HCT116 (cell line): ENCODE measurements at regions not wholly inside any gene's neighbourhood (a gene's known extent, or its start where the extent isn't known, plus 50 kb on each side); places are given as distances from the start of the nearest gene placed in this dataset.

Source experiments
- ATAC-seq: fragments of 200-7000 bp; cut with Tn5 transposase; 2 replicates; pipeline ENCODE4 v1.9.1; 2020; ENCODE audit warnings: mild to moderate bottlenecking, moderate library complexity
- BruUV-seq: library from RNA; stranded (reverse); fragments of 400-500 nt; replicated peaks from 2 replicates; lab custom pipeline; 2021; lab: Mats Ljungman, UMichigan
- CTCF ChIA-PET: fragments of 300-600 bp; sonication (Branson Sonifier 250); formaldehyde crosslinking; loops from one replicate; lab custom pipeline; 2021; ENCODE audit warnings: antibody characterized with exemption; lab: Charles Lee
- POLR2A ChIA-PET: fragments of 300-600, 350-600 bp; sonication (Branson Sonifier 250); formaldehyde crosslinking; loops from one replicate; lab custom pipeline; 2021; ENCODE audit warnings: antibody characterized with exemption; lab: Charles Lee
- RAD21 ChIA-PET, 2 experiments: fragments of 300-600 bp; sonication (Branson Sonifier 250); formaldehyde crosslinking; loops; one replicate each; lab custom pipeline; 2023; ENCODE audit warnings: low total read pairs in 2 of 2; ENCODE audit not compliant: uncharacterized antibody in 2 of 2, unreplicated experiment in 2 of 2, low non-redundant PET in 1 of 2; lab: Charles Lee
- DNase-seq: peaks from one replicate; pipeline ENCODE4 v3.0.0-alpha.2; 2010; ENCODE audit warnings: low read depth, low spot score
- H2AFZ ChIP-seq: fragments of 200-600 bp; shearing (Covaris generic), sonication (generic); 2 replicates; pipeline ENCODE4 v1.6.1; 2017; ENCODE audit warnings: low read depth, mixed run types, mixed read lengths, antibody characterized with exemption, low read length; ENCODE audit not compliant: poor library complexity, severe bottlenecking
- H3K27ac ChIP-seq: 2 replicates; pipeline ENCODE4 v1.5.1; 2012; ENCODE audit warnings: low read depth, low read length
- H3K27me3 ChIP-seq: fragments of 200-600 bp; sonication (generic); 2 replicates; pipeline ENCODE4 v1.6.1; 2016; ENCODE audit warnings: mixed run types, low read length, mixed read lengths; ENCODE audit not compliant: insufficient read depth
- H3K36me3 ChIP-seq, 2 experiments: fragments of 200-500 bp in 1 of 2; fragments of 200-600 bp in 1 of 2; sonication (Bioruptor generic) in 1 of 2; sonication (generic) in 1 of 2; 2 replicates each; pipeline versions ENCODE4 v1.5.1 to v1.6.1; 2014 to 2016; ENCODE audit warnings: low read length in 2 of 2, inconsistent platforms in 1 of 2, mixed read lengths in 1 of 2, mixed run types in 1 of 2; ENCODE audit not compliant: insufficient read depth in 2 of 2, control insufficient read depth in 1 of 2
- H3K4me1 ChIP-seq, 2 experiments: fragments of 200-600 bp in 1 of 2; sonication (generic) in 1 of 2; 2 replicates each; pipeline versions ENCODE4 v1.5.1 to v1.6.1; 2012 to 2017; ENCODE audit warnings: low read length in 2 of 2, inconsistent platforms in 1 of 2, mild to moderate bottlenecking in 1 of 2, mixed read lengths in 1 of 2, mixed run types in 1 of 2, moderate library complexity in 1 of 2; ENCODE audit not compliant: insufficient read depth in 2 of 2, control insufficient read depth in 1 of 2
- H3K4me2 ChIP-seq: fragments of 200-600 bp; sonication (generic); 2 replicates; pipeline ENCODE4 v1.6.1; 2017; ENCODE audit warnings: mixed run types, low read length, mixed read lengths
- H3K4me3 ChIP-seq, 2 experiments: fragments of 200-600 bp in 1 of 2; sonication (generic) in 1 of 2; replicated peaks in 1 of 2; 2 replicates each; pipeline ENCODE4 v1.5.1; 2011 to 2016; ENCODE audit warnings: low read length in 2 of 2, control low read depth in 1 of 2, low read depth in 1 of 2, mild to moderate bottlenecking in 1 of 2, mixed read lengths in 1 of 2, mixed run types in 1 of 2
- H3K79me2 ChIP-seq: fragments of 200-600 bp; sonication (generic); 2 replicates; pipeline ENCODE4 v1.6.1; 2017; ENCODE audit warnings: mild to moderate bottlenecking, mixed run types, low read length, moderate library complexity, mixed read lengths; ENCODE audit not compliant: insufficient read depth
- H3K9ac ChIP-seq: fragments of 200-600 bp; sonication (generic); 2 replicates; pipeline ENCODE4 v1.6.1; 2016; ENCODE audit warnings: low read length, mixed read lengths
- H3K9me2 ChIP-seq: fragments of 200-600 bp; sonication (generic), shearing (Covaris generic); 2 replicates; pipeline ENCODE4 v1.6.1; 2017; ENCODE audit warnings: mixed run types, mild to moderate bottlenecking, moderate library complexity; ENCODE audit not compliant: insufficient read depth
- H3K9me3 ChIP-seq, 2 experiments: fragments of 200-500 bp in 1 of 2; fragments of 200-600 bp in 1 of 2; sonication (Bioruptor generic) in 1 of 2; sonication (generic) in 1 of 2; 2 replicates each; pipeline ENCODE4 v1.6.1; 2014 to 2017; ENCODE audit warnings: low read length in 2 of 2, mixed read lengths in 2 of 2, inconsistent platforms in 1 of 2, low read depth in 1 of 2, mild to moderate bottlenecking in 1 of 2, mixed run types in 1 of 2, moderate library complexity in 1 of 2; ENCODE audit not compliant: control insufficient read depth in 1 of 2, insufficient read depth in 1 of 2
- H4K20me1 ChIP-seq: fragments of 200-600 bp; sonication (generic), shearing (Covaris generic); 2 replicates; pipeline ENCODE4 v1.6.1; 2017; ENCODE audit warnings: mixed run types, mild to moderate bottlenecking, moderate library complexity; ENCODE audit not compliant: insufficient read depth
- ATF3 ChIP-seq: IDR thresholded peaks from 2 replicates; pipeline ENCODE4 v1.6.1; 2012
- CBX3 ChIP-seq: IDR thresholded peaks from 2 replicates; pipeline ENCODE4 v1.6.1; 2012; ENCODE audit warnings: low read depth
- CEBPB ChIP-seq: IDR thresholded peaks from 2 replicates; pipeline ENCODE4 v1.6.1; 2012; ENCODE audit warnings: low read depth
- EZH2phosphoT487 ChIP-seq: fragments of 200-600 bp; IDR thresholded peaks from 2 replicates; pipeline ENCODE4 v1.6.1; 2018; ENCODE audit warnings: antibody characterized with exemption, borderline replicate concordance
- FOSL1 ChIP-seq: IDR thresholded peaks from 2 replicates; pipeline ENCODE4 v1.6.1; 2012; ENCODE audit warnings: low read depth
- MAX ChIP-seq: IDR thresholded peaks from 2 replicates; pipeline ENCODE4 v1.6.1; 2012
- RAD21 ChIP-seq: IDR thresholded peaks from 2 replicates; pipeline ENCODE4 v1.6.1; 2012; ENCODE audit warnings: low read depth, mild to moderate bottlenecking
- SIN3A ChIP-seq: IDR thresholded peaks from 2 replicates; pipeline ENCODE4 v1.6.1; 2012; ENCODE audit warnings: low read depth
- SRF ChIP-seq: IDR thresholded peaks from 2 replicates; pipeline ENCODE4 v1.6.1; 2012; ENCODE audit warnings: low read depth
- ZBTB33 ChIP-seq: IDR thresholded peaks from 2 replicates; pipeline ENCODE4 v1.6.1; 2011; ENCODE audit warnings: mild to moderate bottlenecking, low read length, moderate library complexity; ENCODE audit not compliant: insufficient replicate concordance; ENCODE audit errors: extremely low read depth
- ZFX ChIP-seq: fragments of 450-650 bp; IDR thresholded peaks from 2 replicates; pipeline ENCODE4 v1.6.1; 2017
- ZNF274 ChIP-seq: fragments of 200-500 bp; sonication (Bioruptor generic); IDR thresholded peaks from 2 replicates; pipeline ENCODE4 v1.6.1; 2014; ENCODE audit warnings: mild to moderate bottlenecking, low read depth, low read length, inconsistent platforms
- intact Hi-C: fragments of 100-400 bp; cut with micrococcal nuclease; formaldehyde crosslinking; loops from 2 replicates; pipeline ENCODE4 v1.10.0; 2022

GRCh38 chr2:191738003-191738402, 60.1 kb downstream of the NABP1 start:
- no peak overlapping the region for H3K4me2 ChIP-seq
- no TSS peak for BruUV-seq
- CTCF ChIA-PET = interaction anchor here (1.0 kb wide), 1 partner anchor 21 kb away, joined by 3 read pairs; no protein-coding TSS in a partner anchor

More at GRCh38 chr2:191738003-191738402, 60.1 kb downstream of the NABP1 start:
- Histone ChIP-seq H3K9me2 (no peaks in the 10 kb centered on the region), H3K27ac (no peak overlapping the region), H3K9me3 (no peaks in the 10 kb centered on the region), H3K27me3 (no peaks in the 10 kb centered on the region), H3K4me1 (no peaks in the 10 kb centered on the region), H4K20me1 (no peaks in the 10 kb centered on the region), H3K79me2 (no peaks in the 10 kb centered on the region), H3K9ac (no peak overlapping the region), H2AFZ (no peak overlapping the region), H3K4me3 (no peak overlapping the region), H3K36me3 (no peaks in the 10 kb centered on the region)
- ATAC-seq (no peak), DNase-seq (no peak)
- TF ChIP-seq FOSL1 (no peak), CBX3 (no peak), EZH2phosphoT487 (no peak), SIN3A (no peak), ZBTB33 (no peak), SRF (no peak), RAD21 (no peak), CEBPB (no peak), MAX (no peak), ZFX (no peak), ATF3 (no peak), ZNF274 (no peak)
- intact Hi-C loops = no loop called here
- RAD21 ChIA-PET = no interaction called here
- POLR2A ChIA-PET = interaction anchor here (1.3 kb wide), 1 partner anchor 60 kb away, joined by 3 read pairs; the partner anchor contains the start of gene NABP1
